HepG2 (cell line): ENCODE measurements at regions not wholly inside any gene's neighbourhood (a gene's known extent, or its start where the extent isn't known, plus 50 kb on each side); places are given as distances from the start of the nearest gene placed in this dataset.

Source experiments
- ATAC-seq: fragments of 200-7000 bp; cut with Tn5 transposase; 3 replicates; pipeline ENCODE4 v1.9.1; 2020; ENCODE audit warnings: mild to moderate bottlenecking, moderate library complexity
- BruUV-seq: library from RNA; stranded (reverse); fragments of 400-500 nt; replicated peaks from 2 replicates; lab custom pipeline; 2021; lab: Mats Ljungman, UMichigan
- CTCF ChIA-PET: fragments of 300-600 bp; formaldehyde crosslinking; extraction: SDS; loops from one replicate; lab custom pipeline; 2021; ENCODE audit warnings: low total read pairs, inconsistent platforms, low intra/inter-chr PET ratio; lab: Yijun Ruan, JAX
- POLR2A ChIA-PET: fragments of 350-600 bp; sonication (Branson Sonifier 250); formaldehyde crosslinking; loops from one replicate; lab custom pipeline; 2020; ENCODE audit warnings: antibody characterized with exemption, inconsistent platforms; lab: Yijun Ruan, JAX
- DNase-seq: peaks from one replicate; pipeline ENCODE4 v3.0.0-alpha.2; 2015; ENCODE audit warnings: low spot score
- FAIRE-seq: peaks from 3 replicates; lab custom pipeline; 2011; peaks lifted over from hg19 to GRCh38; lab: Jason Lieb, UNC
- H2AFZ ChIP-seq: one replicate; pipeline ENCODE4 v1.6.1; 2011; ENCODE audit warnings: low read length, inconsistent platforms
- H3K27ac ChIP-seq: fragments of 300-600 bp; 3 replicates; pipeline ENCODE4 v1.8.0; 2011; ENCODE audit warnings: mixed run types, mild to moderate bottlenecking, mixed read lengths, low read length, inconsistent platforms; ENCODE audit not compliant: insufficient read depth; ENCODE audit errors: extremely low read length
- H3K27me3 ChIP-seq, 2 experiments: fragments of 200-600 bp in 1 of 2; 2 replicates in 1 of 2; 3 replicates in 1 of 2; pipeline versions ENCODE4 v1.6.0 to v1.8.0; 2011; ENCODE audit warnings: low read length in 2 of 2, mild to moderate bottlenecking in 2 of 2, moderate library complexity in 2 of 2, inconsistent platforms in 1 of 2; ENCODE audit not compliant: insufficient read depth in 2 of 2, control insufficient read depth in 1 of 2
- H3K36me3 ChIP-seq, 2 experiments: fragments of 200-600 bp in 1 of 2; replicated peaks in 1 of 2; 2 replicates in 1 of 2; 3 replicates in 1 of 2; pipeline versions ENCODE4 v1.5.1 to v1.8.0; 2011; ENCODE audit warnings: low read length in 2 of 2, inconsistent platforms in 1 of 2; ENCODE audit not compliant: insufficient read depth in 2 of 2, control insufficient read depth in 1 of 2
- H3K4me1 ChIP-seq: 2 replicates; pipeline ENCODE4 v1.5.1; 2012; ENCODE audit warnings: low read length, inconsistent platforms; ENCODE audit not compliant: insufficient read depth
- H3K4me2 ChIP-seq: 2 replicates; pipeline ENCODE4 v1.6.0; 2011; ENCODE audit warnings: low read depth, low read length, inconsistent platforms
- H3K4me3 ChIP-seq, 3 experiments: fragments of 200-600 bp in 1 of 3; sonication (generic), shearing (Covaris generic) in 1 of 3; replicated peaks in 1 of 3; 2 replicates each; pipeline ENCODE4 v1.5.1; 2011 to 2016; ENCODE audit warnings: low read length in 3 of 3, inconsistent platforms in 2 of 3, low read depth in 2 of 3, mild to moderate bottlenecking in 2 of 3, control low read depth in 1 of 3, mixed read lengths in 1 of 3; ENCODE audit not compliant: insufficient read depth in 1 of 3
- H3K79me2 ChIP-seq: one replicate; pipeline ENCODE4 v1.6.1; 2011; ENCODE audit warnings: low read length, inconsistent platforms; ENCODE audit not compliant: insufficient read depth
- H3K9ac ChIP-seq: 2 replicates; pipeline ENCODE4 v1.6.0; 2011; ENCODE audit warnings: mild to moderate bottlenecking, low read depth, low read length, inconsistent platforms; ENCODE audit not compliant: insufficient read depth
- H3K9me3 ChIP-seq: 2 replicates; pipeline ENCODE4 v1.5.1; 2012; ENCODE audit warnings: mild to moderate bottlenecking, low read length
- H4K20me1 ChIP-seq: 2 replicates; pipeline ENCODE4 v1.6.0; 2011; ENCODE audit warnings: inconsistent platforms, mild to moderate bottlenecking, low read length, moderate library complexity; ENCODE audit not compliant: insufficient read depth
- ARNT ChIP-seq: fragments of 450-650 bp; IDR thresholded peaks from 2 replicates; pipeline ENCODE4 v1.6.1; 2017
- ATM ChIP-seq: fragments of 450-650 bp; IDR thresholded peaks from 2 replicates; pipeline ENCODE4 v1.7.1; 2017; ENCODE audit warnings: mild to moderate bottlenecking, borderline replicate concordance
- CEBPG ChIP-seq: IDR thresholded peaks from 2 replicates; pipeline ENCODE4 v1.6.1; 2016
- DMAP1 ChIP-seq: IDR thresholded peaks from 2 replicates; pipeline ENCODE4 v1.6.1; 2016
- DPF2 ChIP-seq: sonication (generic); formaldehyde crosslinking; IDR thresholded peaks from 2 replicates; pipeline ENCODE4 v1.4.0; 2020; ENCODE audit warnings: mild to moderate bottlenecking, low read depth, missing genetic modification reagents, borderline replicate concordance
- E2F1 ChIP-seq: sonication (generic); formaldehyde crosslinking; IDR thresholded peaks from 2 replicates; pipeline ENCODE4 v1.5.0; 2020; ENCODE audit warnings: missing genetic modification reagents
- EHMT2 ChIP-seq: fragments of 200-600 bp; sonication (generic); IDR thresholded peaks from 2 replicates; pipeline ENCODE4 v1.7.0; 2017; ENCODE audit warnings: antibody characterized with exemption, low read depth, low read length, borderline replicate concordance
- MLLT10 ChIP-seq: sonication (generic); formaldehyde crosslinking; IDR thresholded peaks from 2 replicates; pipeline ENCODE4 v1.4.0; 2020; ENCODE audit warnings: missing genetic modification reagents
- PREB ChIP-seq: sonication (generic); formaldehyde crosslinking; IDR thresholded peaks from 2 replicates; pipeline ENCODE4 v1.4.0; 2020; ENCODE audit warnings: missing genetic modification reagents
- RAD51 ChIP-seq: fragments of 450-650 bp; IDR thresholded peaks from 2 replicates; pipeline ENCODE4 v1.6.1; 2016; ENCODE audit warnings: borderline replicate concordance
- SMAD3 ChIP-seq: sonication (generic); formaldehyde crosslinking; IDR thresholded peaks from 2 replicates; pipeline ENCODE4 v1.4.0; 2020; ENCODE audit warnings: missing genetic modification reagents
- SOX6 ChIP-seq, 2 experiments: fragments of 450-650 bp in 1 of 2; sonication (generic) in 1 of 2; formaldehyde crosslinking in 1 of 2; IDR thresholded peaks; 2 replicates each; pipeline versions ENCODE4 v1.4.0 to v1.6.1; 2017 to 2020; ENCODE audit warnings: antibody characterized with exemption in 1 of 2, mild to moderate bottlenecking in 1 of 2, missing genetic modification reagents in 1 of 2
- SPEN ChIP-seq: sonication (generic); formaldehyde crosslinking; IDR thresholded peaks from 2 replicates; pipeline ENCODE4 v1.5.1; 2020; ENCODE audit warnings: low read depth, mild to moderate bottlenecking, missing genetic modification reagents
- TGIF2 ChIP-seq: IDR thresholded peaks from 2 replicates; pipeline ENCODE4 v1.6.1; 2016; ENCODE audit warnings: control low read depth, missing compliant biosample characterization
- TOPORS ChIP-seq: sonication (generic); formaldehyde crosslinking; IDR thresholded peaks from 2 replicates; pipeline ENCODE4 v1.8.0; 2023; ENCODE audit warnings: mild to moderate bottlenecking, missing genetic modification reagents
- ZNF282 ChIP-seq: fragments of 450-650 bp; IDR thresholded peaks from 2 replicates; pipeline ENCODE4 v1.6.1; 2018; ENCODE audit not compliant: partially characterized antibody
- ZNF574 ChIP-seq: sonication (generic); formaldehyde crosslinking; IDR thresholded peaks from 2 replicates; pipeline ENCODE4 v1.4.0; 2020; ENCODE audit warnings: missing genetic modification reagents
- ZNF615 ChIP-seq: sonication (generic); formaldehyde crosslinking; IDR thresholded peaks from 2 replicates; pipeline ENCODE4 v1.5.0; 2020; ENCODE audit warnings: mild to moderate bottlenecking, missing genetic modification reagents, borderline replicate concordance
- ZNF703 ChIP-seq: sonication (generic); formaldehyde crosslinking; IDR thresholded peaks from 2 replicates; pipeline ENCODE4 v1.5.1; 2020; ENCODE audit warnings: missing genetic modification reagents, mild to moderate bottlenecking, moderate library complexity, borderline replicate concordance
- WGBS: methylation state at CpG from one replicate; pipeline ENCODE4 v1.1.6; 2017; ENCODE audit warnings: low lambda C conversion rate; 5-methylcytosine and 5-hydroxymethylcytosine counted together
- in situ Hi-C: cut with HindIII; loops from 2 replicates; pipeline ENCODE4 v1.10.0; 2017; ENCODE audit warnings: low pct_unique_long_range_greater_than_20kb; ENCODE audit not compliant: extremely low pct_ligation_motif_present
- intact Hi-C: fragments of 100-400 bp; cut with micrococcal nuclease; formaldehyde crosslinking; loops from one replicate; pipeline ENCODE4 v1.10.0; 2022; ENCODE audit not compliant: unreplicated experiment

GRCh38 chr12:68532204-68532886, 78.4 kb upstream of the RAP1B start:
- in situ Hi-C loops (no loop called here), intact Hi-C loops (no loop called here)
- Histone ChIP-seq H3K36me3 (no peaks in the 10 kb centered on the region), H3K27ac (no peak overlapping the region), H3K27me3 (no peaks in the 10 kb centered on the region), H4K20me1 (no peaks in the 10 kb centered on the region), H3K9me3 (no peaks in the 10 kb centered on the region), H3K4me2 (no peak overlapping the region), H3K9ac (no peak overlapping the region), H2AFZ (no peak overlapping the region), H3K4me3 (no peak overlapping the region), H3K79me2 (no peaks in the 10 kb centered on the region), H3K4me1 (no peaks in the 10 kb centered on the region)
- POLR2A ChIA-PET = no interaction called here
- CTCF ChIA-PET = no interaction called here
- ATAC-seq = no peak
- no peak for DNase-seq
- BruUV-seq = no TSS peak
- WGBS = 2% methylated on average over 1 of the region's 1 CpG
- FAIRE-seq = no peak
- TF ChIP-seq ZNF282 = no peak
- TF ChIP-seq SOX6 (IDR thresholded peaks at IDR 0.05) = no peak
- no peak for TF ChIP-seq SOX6 (CRISPR knock-in tag; IDR thresholded peaks at IDR 0.05)
- TF ChIP-seq PREB (CRISPR knock-in tag) = no peak
- TF ChIP-seq ATM = no peak
- no peak for TF ChIP-seq ZNF574
- TF ChIP-seq ZNF615 (CRISPR knock-in tag) = no peak
- no peak for TF ChIP-seq SPEN (CRISPR knock-in tag)
- no peak for TF ChIP-seq TOPORS (CRISPR knock-in tag)
- TF ChIP-seq DMAP1 (CRISPR knock-in tag) = no peak
- TF ChIP-seq CEBPG (CRISPR knock-in tag) = no peak
- TF ChIP-seq MLLT10 (CRISPR knock-in tag) = no peak
- no peak for TF ChIP-seq EHMT2
- TF ChIP-seq E2F1 = no peak
- TF ChIP-seq ARNT = no peak
- no peak for TF ChIP-seq DPF2 (CRISPR knock-in tag)
- no peak for TF ChIP-seq RAD51
- TF ChIP-seq SMAD3 (CRISPR knock-in tag) = no peak
- TF ChIP-seq TGIF2 (CRISPR knock-in tag) = no peak
- TF ChIP-seq ZNF703 (CRISPR knock-in tag) = no peak
